GM13977 (cell line): ENCODE measurements at regions not wholly inside any gene's neighbourhood (a gene's known extent, or its start where the extent isn't known, plus 50 kb on each side); places are given as distances from the start of the nearest gene placed in this dataset.
A peak's percentile ranks its signal among the peaks of the same experiment; 100 is the strongest.

Experiments used
- DNase-seq: peaks from one replicate; pipeline ENCODE4 v3.0.0; 2012; ENCODE audit warnings: low spot score
- in situ Hi-C: fragments of 300-500 bp; cut with MboI; formaldehyde crosslinking; loops from one replicate; pipeline ENCODE4 v1.12.0; 2022; ENCODE audit warnings: low sequenced_read_pairs, low pct_unique_long_range_greater_than_20kb, mixed read lengths, inconsistent platforms; ENCODE audit not compliant: unreplicated experiment
- TF ChIP-seq, protein P1 (sequence below): IDR thresholded peaks from 2 replicates; pipeline ENCODE4 v1.5.1; 2012; ENCODE audit warnings: mild to moderate bottlenecking, control low read depth; ENCODE audit not compliant: insufficient read depth; ENCODE audit errors: extremely low read depth, missing control alignments

DNA sequence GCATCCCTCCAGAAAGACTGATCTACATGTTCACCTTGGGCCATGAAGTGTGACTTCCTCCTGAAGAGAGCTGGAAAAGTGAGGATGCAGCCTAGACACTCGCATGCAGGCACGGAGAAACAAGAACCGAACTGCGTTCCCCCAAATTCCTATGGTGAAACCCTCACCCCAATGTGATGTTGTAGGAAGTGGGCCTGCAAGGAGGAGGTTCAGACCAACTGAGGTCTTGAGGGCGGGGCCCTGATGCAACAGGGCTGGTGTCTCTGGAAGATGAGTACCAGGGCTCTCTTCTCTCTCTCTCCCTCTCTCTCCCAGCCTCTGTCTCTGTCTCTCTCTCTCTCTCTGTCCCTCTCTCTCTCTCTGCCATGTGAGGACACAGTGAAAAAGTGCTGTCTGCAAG, 501.1 kb downstream of the BRD1 start:
- in situ Hi-C loops = no loop called here
- TF ChIP-seq, protein P1, sequence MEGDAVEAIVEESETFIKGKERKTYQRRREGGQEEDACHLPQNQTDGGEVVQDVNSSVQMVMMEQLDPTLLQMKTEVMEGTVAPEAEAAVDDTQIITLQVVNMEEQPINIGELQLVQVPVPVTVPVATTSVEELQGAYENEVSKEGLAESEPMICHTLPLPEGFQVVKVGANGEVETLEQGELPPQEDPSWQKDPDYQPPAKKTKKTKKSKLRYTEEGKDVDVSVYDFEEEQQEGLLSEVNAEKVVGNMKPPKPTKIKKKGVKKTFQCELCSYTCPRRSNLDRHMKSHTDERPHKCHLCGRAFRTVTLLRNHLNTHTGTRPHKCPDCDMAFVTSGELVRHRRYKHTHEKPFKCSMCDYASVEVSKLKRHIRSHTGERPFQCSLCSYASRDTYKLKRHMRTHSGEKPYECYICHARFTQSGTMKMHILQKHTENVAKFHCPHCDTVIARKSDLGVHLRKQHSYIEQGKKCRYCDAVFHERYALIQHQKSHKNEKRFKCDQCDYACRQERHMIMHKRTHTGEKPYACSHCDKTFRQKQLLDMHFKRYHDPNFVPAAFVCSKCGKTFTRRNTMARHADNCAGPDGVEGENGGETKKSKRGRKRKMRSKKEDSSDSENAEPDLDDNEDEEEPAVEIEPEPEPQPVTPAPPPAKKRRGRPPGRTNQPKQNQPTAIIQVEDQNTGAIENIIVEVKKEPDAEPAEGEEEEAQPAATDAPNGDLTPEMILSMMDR = no peak
- peak; percentile 3 for DNase-seq

DNA sequence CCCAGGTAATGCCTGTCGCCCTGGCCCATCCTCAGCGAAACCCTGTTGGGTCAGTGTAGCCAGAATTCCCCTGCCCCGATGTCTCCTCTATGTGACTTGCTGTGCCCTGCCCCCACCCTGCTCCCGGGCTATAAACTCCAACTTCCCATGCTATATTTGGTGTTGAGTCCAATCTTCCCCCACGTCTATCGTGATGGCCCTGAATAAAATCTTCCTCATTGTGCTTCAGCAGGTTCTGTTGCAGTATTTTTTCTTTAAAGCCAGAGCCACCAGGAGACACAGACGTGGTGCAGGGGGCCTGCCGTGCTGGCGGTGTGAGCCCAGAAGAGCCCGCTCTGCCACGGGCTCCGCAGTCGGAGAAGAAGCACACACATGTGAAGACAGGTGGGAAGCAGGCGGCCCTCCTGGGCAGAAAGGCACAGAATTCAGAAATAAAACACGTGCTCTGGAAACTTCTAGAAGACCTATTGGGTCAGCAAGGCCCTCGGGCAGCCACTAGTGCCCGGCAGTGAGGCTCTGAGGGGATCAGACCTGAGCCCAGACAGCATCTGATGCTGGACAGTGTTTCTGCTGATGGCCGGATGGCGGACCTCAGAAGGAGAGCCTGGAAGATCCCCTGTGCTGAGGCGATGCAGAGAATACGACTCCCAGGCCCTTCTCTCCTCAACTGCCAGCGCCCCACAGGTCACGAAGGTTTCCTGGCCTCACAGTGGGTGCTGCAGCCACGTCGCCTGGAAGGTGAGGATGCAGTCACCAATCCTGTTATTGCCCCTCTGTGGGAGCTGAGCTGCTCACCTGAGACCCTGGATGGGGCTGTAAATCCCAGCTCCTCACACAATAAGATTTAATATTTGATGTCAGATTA, 501.9 kb downstream of the BRD1 start:
- in situ Hi-C loops = no loop called here
- peak; percentile 2 for DNase-seq
- TF ChIP-seq, protein P1 = no peak

DNA sequence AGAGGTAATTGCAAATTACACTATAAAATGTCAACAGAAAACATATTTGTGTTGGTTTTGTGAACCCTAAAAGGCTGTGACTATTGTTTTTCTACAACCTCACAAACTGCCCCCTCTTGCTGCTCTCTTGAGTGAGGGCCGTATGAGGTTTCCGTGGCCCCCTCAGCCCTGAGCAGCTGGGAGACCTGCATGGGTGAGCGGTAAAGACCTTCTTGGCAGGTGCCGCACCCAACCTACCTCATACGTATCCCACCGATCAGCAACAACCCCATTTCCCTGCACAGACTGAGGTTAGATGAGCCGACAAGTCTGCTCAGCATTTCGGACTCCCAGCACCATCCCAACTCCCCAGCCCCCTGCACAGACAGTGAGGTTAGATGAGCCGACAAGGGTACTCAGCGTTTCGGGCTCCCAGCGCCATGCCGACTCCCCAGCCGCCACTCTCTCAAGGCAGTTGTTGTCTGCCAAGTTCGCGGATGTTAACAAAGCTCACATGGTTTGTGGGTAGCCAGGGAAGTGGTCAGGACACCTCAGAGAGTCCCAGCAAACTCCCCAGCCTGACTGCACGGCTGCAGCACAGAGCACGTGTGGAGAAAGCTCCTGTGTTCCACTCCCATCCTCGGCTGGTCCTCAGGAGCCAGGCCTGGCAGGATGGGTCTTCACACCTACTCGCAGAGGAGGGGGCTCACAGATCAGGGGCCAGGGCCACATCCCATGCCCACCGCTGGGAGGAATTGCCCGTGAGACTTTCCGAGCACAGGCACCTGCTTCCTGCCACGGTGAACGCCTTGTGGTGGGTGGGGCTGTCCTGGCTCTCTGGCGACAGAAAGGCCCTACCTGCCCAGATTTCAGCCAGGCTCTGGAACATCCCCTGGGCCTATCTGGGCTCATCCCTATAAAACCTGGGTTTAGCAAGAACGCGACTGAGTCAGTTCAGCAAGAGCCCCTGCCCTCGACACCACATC, 502.9 kb downstream of the BRD1 start:
- peak; percentile 6 for DNase-seq
- TF ChIP-seq, protein P1 = no peak
- in situ Hi-C loops = no loop called here

DNA sequence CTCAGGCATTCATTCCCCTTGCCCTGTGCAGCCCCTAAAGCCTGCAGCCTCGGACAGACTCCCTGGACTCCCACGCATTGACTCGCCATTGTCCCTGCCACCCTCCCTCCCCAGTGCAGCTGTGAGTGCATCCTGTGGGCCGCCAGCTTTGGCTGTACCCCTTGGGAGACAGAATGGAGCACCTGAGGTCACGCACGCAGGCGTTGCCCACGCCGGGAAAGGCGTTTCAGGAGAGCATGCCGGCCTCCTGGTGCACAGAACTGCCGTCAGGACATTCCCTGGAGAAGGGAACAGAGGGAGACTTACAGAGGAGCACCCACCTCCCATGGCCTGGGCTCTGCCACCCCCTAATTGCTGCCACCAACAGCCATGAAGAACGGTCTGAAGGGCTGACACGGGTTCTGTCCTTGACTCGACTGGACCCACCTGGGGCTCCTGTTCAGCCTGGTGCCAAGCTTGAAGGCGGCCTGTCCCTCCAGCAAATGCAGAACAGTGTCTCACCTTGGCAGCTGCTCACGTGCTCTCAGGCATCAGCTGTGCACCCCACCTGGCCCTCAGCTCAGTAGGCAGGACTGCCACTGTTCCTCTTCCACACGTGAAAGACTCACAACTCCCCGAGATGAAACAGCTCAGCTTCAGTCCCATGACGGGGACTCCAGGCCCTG, 503.8 kb downstream of the BRD1 start:
- DNase-seq = peak; percentile 7
- in situ Hi-C loops = no loop called here
- TF ChIP-seq, protein P1 = no peak

DNA sequence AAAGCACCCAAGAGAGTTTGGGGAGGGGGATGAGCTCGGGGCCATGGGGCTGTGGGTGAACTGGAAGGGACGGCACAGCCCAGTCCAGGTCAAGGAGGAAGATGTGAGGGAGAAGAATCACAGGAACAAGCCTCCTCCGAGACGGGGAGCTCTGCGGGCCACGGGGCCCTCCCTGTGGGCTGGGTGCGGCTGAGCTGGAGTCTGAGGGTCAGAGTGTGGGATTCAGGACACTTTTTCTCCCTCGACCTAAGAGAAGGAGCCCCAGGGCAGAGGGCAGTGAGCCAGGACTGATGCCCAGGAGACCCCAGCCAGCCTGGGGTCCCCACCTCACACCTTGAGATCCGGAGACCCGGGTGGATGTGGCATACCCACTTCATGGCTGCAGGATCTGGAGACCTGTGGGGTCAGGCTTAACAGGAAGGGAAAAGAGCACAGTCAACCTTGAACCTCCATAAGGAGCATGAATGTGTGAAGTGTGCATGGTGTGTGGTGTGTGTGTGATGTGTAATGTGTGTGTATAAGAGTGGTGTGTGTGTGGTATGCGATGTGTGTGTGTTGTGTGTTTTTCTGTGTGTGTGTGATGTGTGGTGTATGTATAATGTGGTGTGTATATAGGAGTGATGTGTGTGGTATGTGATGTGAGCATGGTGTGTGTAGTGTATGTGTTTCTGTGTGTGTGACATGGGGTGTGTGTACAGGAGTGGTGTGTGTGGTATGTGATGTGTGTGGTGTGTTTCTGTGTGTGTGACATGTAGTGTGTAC, 504.6 kb downstream of the BRD1 start:
- TF ChIP-seq, protein P1 = no peak
- in situ Hi-C loops = no loop called here
- peak; percentile 2 for DNase-seq
